ENCODE measurements at regions not wholly inside any gene's neighbourhood (a gene's known extent, or its start where the extent isn't known, plus 50 kb on each side); places are given as distances from the start of the nearest gene placed in this dataset.

GRCh38 chr3:74167926-74168325 lies 446.5 kb downstream of the CNTN3 start:
- FAIRE-seq: no peak
- dilution Hi-C loops (cut with MboI; ENCODE audit: extremely low pct_ligation_motif_present, low sequenced_read_pairs): no loop called here
- TF ChIP-seq EZH2 (IDR thresholded peaks at IDR 0.05; ENCODE audit: low read length) (no peak), CTCF (optimal IDR thresholded peaks at IDR 0.05 in 1 of 3, IDR thresholded peaks at IDR 0.05 in 1 of 3, conservative IDR thresholded peaks at IDR 0.05 in 1 of 3; ENCODE audit: extremely low read depth in 1 of 3, insufficient read depth in 2 of 3, low read length in 3 of 3) (no peak)

GRCh38 chr3:74165211-74165610 lies 449.2 kb downstream of the CNTN3 start:
- no peaks in the 10 kb centered on the region for H3K27me3 ChIP-seq (ENCODE audit: control insufficient read depth, extremely low read depth, insufficient read depth, low read length)
- no peaks in the 10 kb centered on the region for H4K20me1 ChIP-seq (ENCODE audit: control insufficient read depth, extremely low read depth, insufficient read depth, low read length)
- no peak overlapping the region for H3K4me3 ChIP-seq (ENCODE audit: control insufficient read depth in 2 of 3, extremely low read depth in 1 of 3, insufficient read depth in 2 of 3, low read depth in 1 of 3, low read length in 3 of 3)
- H3K9ac ChIP-seq (ENCODE audit: control insufficient read depth, extremely low read depth, insufficient read depth, low read length): no peak overlapping the region
- H3K4me2 ChIP-seq (ENCODE audit: control insufficient read depth, extremely low read depth, insufficient read depth, low read depth, low read length): no peak overlapping the region
- no peak overlapping the region for H2AFZ ChIP-seq (ENCODE audit: control insufficient read depth, low read length)
- dilution Hi-C loops (cut with MboI; ENCODE audit: extremely low pct_ligation_motif_present, low sequenced_read_pairs): no loop called here
- FAIRE-seq (no peak), DNase-seq (ENCODE audit: low read depth, low spot score) (no peak)
- no peak overlapping the region for H3K27ac ChIP-seq (ENCODE audit: control insufficient read depth, insufficient read depth, low read length)
- H3K9me3 ChIP-seq (ENCODE audit: control insufficient read depth, low read depth, low read length): no peaks in the 10 kb centered on the region
- no peaks in the 10 kb centered on the region for H3K79me2 ChIP-seq (ENCODE audit: control insufficient read depth, insufficient read depth, low read length)
- H3K9me1 ChIP-seq (ENCODE audit: control insufficient read depth, extremely low read depth, insufficient read depth, low read length): no peaks in the 10 kb centered on the region
- TF ChIP-seq CTCF (optimal IDR thresholded peaks at IDR 0.05 in 1 of 3, IDR thresholded peaks at IDR 0.05 in 1 of 3, conservative IDR thresholded peaks at IDR 0.05 in 1 of 3; ENCODE audit: extremely low read depth in 1 of 3, insufficient read depth in 2 of 3, low read length in 3 of 3) (no peak), EZH2 (IDR thresholded peaks at IDR 0.05; ENCODE audit: low read length) (no peak)
- H3K4me1 ChIP-seq (ENCODE audit: control insufficient read depth, extremely low read depth, insufficient read depth, low read length): no peaks in the 10 kb centered on the region
- no peaks in the 10 kb centered on the region for H3K36me3 ChIP-seq (ENCODE audit: control insufficient read depth in 2 of 2, extremely low read depth in 1 of 2, insufficient read depth in 2 of 2, low read length in 2 of 2)

More at GRCh38 chr3:74167926-74168325, 446.5 kb downstream of the CNTN3 start:
- Histone ChIP-seq H4K20me1 (ENCODE audit: control insufficient read depth, extremely low read depth, insufficient read depth, low read length) (no peaks in the 10 kb centered on the region), H3K36me3 (ENCODE audit: control insufficient read depth in 2 of 2, extremely low read depth in 1 of 2, insufficient read depth in 2 of 2, low read length in 2 of 2) (no peaks in the 10 kb centered on the region), H3K27me3 (ENCODE audit: control insufficient read depth, extremely low read depth, insufficient read depth, low read length) (no peaks in the 10 kb centered on the region), H3K27ac (ENCODE audit: control insufficient read depth, insufficient read depth, low read length) (no peak overlapping the region), H3K4me3 (ENCODE audit: control insufficient read depth in 2 of 3, extremely low read depth in 1 of 3, insufficient read depth in 2 of 3, low read depth in 1 of 3, low read length in 3 of 3) (no peak overlapping the region), H3K9me3 (ENCODE audit: control insufficient read depth, low read depth, low read length) (no peaks in the 10 kb centered on the region), H2AFZ (ENCODE audit: control insufficient read depth, low read length) (no peak overlapping the region), H3K4me2 (ENCODE audit: control insufficient read depth, extremely low read depth, insufficient read depth, low read depth, low read length) (no peak overlapping the region), H3K9ac (ENCODE audit: control insufficient read depth, extremely low read depth, insufficient read depth, low read length) (no peak overlapping the region), H3K4me1 (ENCODE audit: control insufficient read depth, extremely low read depth, insufficient read depth, low read length) (no peaks in the 10 kb centered on the region), H3K9me1 (ENCODE audit: control insufficient read depth, extremely low read depth, insufficient read depth, low read length) (no peaks in the 10 kb centered on the region), H3K79me2 (ENCODE audit: control insufficient read depth, insufficient read depth, low read length) (no peaks in the 10 kb centered on the region)
- no peak for DNase-seq (ENCODE audit: low read depth, low spot score)
